MCF 10A (cell line): ENCODE measurements at regions not wholly inside any gene's neighbourhood (a gene's known extent, or its start where the extent isn't known, plus 50 kb on each side); places are given as distances from the start of the nearest gene placed in this dataset.

ENCODE experiments used
- BruUV-seq: library from RNA; stranded (reverse); fragments of 400-500 nt; replicated peaks from 2 replicates; lab custom pipeline; 2021; lab: Mats Ljungman, UMichigan
- CTCF ChIA-PET: fragments of 300-600 bp; sonication (Branson Sonifier 250); formaldehyde crosslinking; extraction: SDS; loops from one replicate; lab custom pipeline; 2021; ENCODE audit warnings: antibody characterized with exemption, inconsistent platforms; lab: Yijun Ruan, JAX
- POLR2A ChIA-PET: fragments of 300-600, 350-650 bp; sonication (Branson Sonifier 250); formaldehyde crosslinking; extraction: SDS; loops from one replicate; lab custom pipeline; 2020; ENCODE audit warnings: antibody characterized with exemption, inconsistent platforms; lab: Yijun Ruan, JAX
- DNase-seq: peaks from one replicate; pipeline ENCODE4 v3.0.0-alpha.2; 2018; ENCODE audit not compliant: unreplicated experiment
- H3K27ac Mint-ChIP-seq: one replicate; pipeline ENCODE4 v1.8.0; 2022; ENCODE audit warnings: mild to moderate bottlenecking, low read depth, mixed read lengths; ENCODE audit not compliant: unreplicated experiment
- H3K27me3 Mint-ChIP-seq: one replicate; pipeline ENCODE4 v1.8.0; 2022; ENCODE audit warnings: mixed read lengths; ENCODE audit not compliant: insufficient read depth, unreplicated experiment
- H3K36me3 Mint-ChIP-seq: one replicate; pipeline ENCODE4 v1.8.0; 2022; ENCODE audit warnings: mild to moderate bottlenecking, moderate library complexity, mixed read lengths; ENCODE audit not compliant: insufficient read depth, unreplicated experiment
- H3K4me1 Mint-ChIP-seq: one replicate; pipeline ENCODE4 v1.8.0; 2022; ENCODE audit warnings: mixed read lengths; ENCODE audit not compliant: insufficient read depth, unreplicated experiment
- H3K4me3 Mint-ChIP-seq: one replicate; pipeline ENCODE4 v1.8.0; 2022; ENCODE audit warnings: mild to moderate bottlenecking, moderate library complexity, mixed read lengths; ENCODE audit not compliant: unreplicated experiment
- H3K9me3 Mint-ChIP-seq: one replicate; pipeline ENCODE4 v1.8.0; 2022; ENCODE audit warnings: mixed read lengths; ENCODE audit not compliant: unreplicated experiment
- intact Hi-C: fragments of 100-400 bp; cut with micrococcal nuclease; formaldehyde crosslinking; loops from 2 replicates; pipeline ENCODE4 v1.14.1; 2022
- TF ChIP-seq, protein P1 (sequence below): fragments of 200-600 bp; IDR thresholded peaks from one replicate; pipeline ENCODE4 v1.8.0; 2022; ENCODE audit warnings: antibody characterized with exemption, mild to moderate bottlenecking; ENCODE audit not compliant: unreplicated experiment

DNA sequence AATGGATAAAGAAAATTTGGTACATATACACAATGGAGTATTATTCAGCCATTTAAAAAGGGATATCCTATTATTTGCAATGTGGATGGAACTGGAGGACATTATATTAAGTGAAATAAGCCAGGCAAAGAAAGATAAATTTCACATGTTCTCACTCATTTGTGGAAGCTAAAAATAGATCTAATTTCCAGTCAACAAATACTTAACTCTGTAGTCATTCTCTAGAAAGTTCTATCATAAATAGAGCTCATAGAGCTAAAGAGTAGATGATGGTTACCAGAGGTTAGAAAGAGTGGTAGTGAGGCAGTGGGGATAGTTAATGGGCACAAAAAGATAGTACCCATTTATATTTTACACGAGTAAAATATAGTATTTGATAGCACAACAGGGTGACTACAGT is 104.2 kb upstream of the SLC13A1 start:
- no peak overlapping the region for H3K4me3 Mint-ChIP-seq
- no peaks in the 10 kb centered on the region for H3K4me1 Mint-ChIP-seq
- intact Hi-C loops, result no loop called here
- no peaks in the 10 kb centered on the region for H3K36me3 Mint-ChIP-seq
- no peak overlapping the region for H3K27ac Mint-ChIP-seq
- POLR2A ChIA-PET, result no interaction called here
- TF ChIP-seq, protein P1, sequence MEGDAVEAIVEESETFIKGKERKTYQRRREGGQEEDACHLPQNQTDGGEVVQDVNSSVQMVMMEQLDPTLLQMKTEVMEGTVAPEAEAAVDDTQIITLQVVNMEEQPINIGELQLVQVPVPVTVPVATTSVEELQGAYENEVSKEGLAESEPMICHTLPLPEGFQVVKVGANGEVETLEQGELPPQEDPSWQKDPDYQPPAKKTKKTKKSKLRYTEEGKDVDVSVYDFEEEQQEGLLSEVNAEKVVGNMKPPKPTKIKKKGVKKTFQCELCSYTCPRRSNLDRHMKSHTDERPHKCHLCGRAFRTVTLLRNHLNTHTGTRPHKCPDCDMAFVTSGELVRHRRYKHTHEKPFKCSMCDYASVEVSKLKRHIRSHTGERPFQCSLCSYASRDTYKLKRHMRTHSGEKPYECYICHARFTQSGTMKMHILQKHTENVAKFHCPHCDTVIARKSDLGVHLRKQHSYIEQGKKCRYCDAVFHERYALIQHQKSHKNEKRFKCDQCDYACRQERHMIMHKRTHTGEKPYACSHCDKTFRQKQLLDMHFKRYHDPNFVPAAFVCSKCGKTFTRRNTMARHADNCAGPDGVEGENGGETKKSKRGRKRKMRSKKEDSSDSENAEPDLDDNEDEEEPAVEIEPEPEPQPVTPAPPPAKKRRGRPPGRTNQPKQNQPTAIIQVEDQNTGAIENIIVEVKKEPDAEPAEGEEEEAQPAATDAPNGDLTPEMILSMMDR, result no peak
- CTCF ChIA-PET, result interaction anchor here (1.1 kb wide), 1 partner anchor 94 kb away, joined by 3 read pairs; no protein-coding TSS in a partner anchor
- H3K9me3 Mint-ChIP-seq, result peaks cover 8% of the 10 kb centered on the region
- no TSS peak for BruUV-seq
- no peak for DNase-seq
- peaks cover 11% of the 10 kb centered on the region for H3K27me3 Mint-ChIP-seq

DNA sequence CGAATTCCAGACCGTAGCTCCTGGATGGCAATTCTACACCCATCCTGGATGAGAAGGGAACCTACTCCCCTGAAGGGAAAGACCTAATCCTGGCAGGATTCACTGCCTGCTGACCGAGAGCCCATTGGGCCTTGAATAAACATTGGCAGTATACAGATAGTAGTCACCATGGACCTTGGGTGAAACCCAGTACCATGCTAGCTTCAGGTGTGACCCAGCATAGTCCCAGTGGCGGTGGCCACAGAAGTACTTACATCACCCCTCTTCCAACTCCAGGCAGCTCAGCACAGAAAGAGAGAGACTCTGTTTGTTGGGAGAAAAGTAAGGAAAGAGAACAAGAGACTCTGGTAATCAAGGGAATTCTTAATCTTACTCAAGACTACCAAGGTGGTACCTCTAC is 97.2 kb upstream of the SLC13A1 start:
- intact Hi-C loops, result no loop called here
- Mint-ChIP-seq H3K27me3 (no peaks in the 10 kb centered on the region), H3K4me1 (no peaks in the 10 kb centered on the region), H3K36me3 (no peaks in the 10 kb centered on the region), H3K27ac (no peak overlapping the region), H3K9me3 (peaks cover 8% of the 10 kb centered on the region), H3K4me3 (no peak overlapping the region)
- TF ChIP-seq, protein P1, result no peak
- BruUV-seq, result no TSS peak
- POLR2A ChIA-PET, result no interaction called here
- CTCF ChIA-PET, result interaction anchor here (0.5 to 0.6 kb wide), 2 partner anchors 358 to 524 kb away, joined by 3 to 5 read pairs; no protein-coding TSS in a partner anchor
- no peak for DNase-seq

DNA sequence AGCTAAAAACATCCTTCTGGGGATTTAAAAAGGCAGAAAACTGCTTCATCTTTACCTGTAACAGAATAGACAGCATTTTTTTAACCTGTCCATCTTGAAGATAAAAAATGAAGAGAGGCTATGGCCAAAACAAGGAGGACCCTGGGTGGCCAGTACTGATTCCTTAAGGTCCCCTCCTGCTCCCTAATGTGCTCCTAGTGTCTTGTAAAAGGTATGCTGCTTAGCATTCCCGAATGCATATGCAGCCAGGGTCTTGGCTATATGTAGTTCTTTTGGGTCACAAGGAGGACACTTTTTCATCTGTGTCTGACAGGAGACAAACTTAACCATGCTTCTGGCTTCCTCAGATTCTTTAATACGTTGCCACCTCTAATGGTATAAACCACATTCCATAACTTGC is 93.9 kb upstream of the SLC13A1 start:
- Mint-ChIP-seq H3K9me3 (no peaks in the 10 kb centered on the region), H3K4me3 (no peak overlapping the region), H3K36me3 (no peaks in the 10 kb centered on the region), H3K27me3 (no peaks in the 10 kb centered on the region), H3K27ac (no peak overlapping the region), H3K4me1 (no peaks in the 10 kb centered on the region)
- no peak for DNase-seq
- TF ChIP-seq, protein P1, result no peak
- ChIA-PET CTCF (no interaction called here), POLR2A (interaction anchor here (1.2 kb wide), 1 partner anchor 8 kb away, joined by 3 read pairs; no protein-coding TSS in a partner anchor)
- BruUV-seq, result no TSS peak
- intact Hi-C loops, result no loop called here

DNA sequence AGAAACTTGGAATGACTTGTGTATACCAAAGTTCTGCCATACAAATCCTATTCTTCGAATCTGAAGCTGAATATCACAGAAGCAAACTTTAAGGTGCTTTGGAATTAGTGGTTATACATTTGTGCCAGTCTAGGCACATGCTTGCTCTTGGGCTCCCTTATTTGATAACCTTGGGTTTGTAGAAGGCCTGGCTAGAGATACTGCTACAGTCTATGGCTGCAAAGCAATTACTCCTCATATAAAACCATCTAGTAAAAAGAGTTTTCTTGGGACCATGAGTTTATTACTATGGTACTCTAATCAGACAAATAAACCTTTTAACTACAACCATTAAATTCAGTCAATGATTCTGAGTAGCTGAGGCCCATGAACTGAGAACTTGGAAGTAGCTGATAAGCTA is 92.5 kb upstream of the SLC13A1 start:
- no TSS peak for BruUV-seq
- H3K36me3 Mint-ChIP-seq, result no peaks in the 10 kb centered on the region
- intact Hi-C loops, result no loop called here
- ChIA-PET POLR2A (no interaction called here), CTCF (interaction anchor here (0.5 to 0.7 kb wide), 2 partner anchors 16 to 196 kb away, joined by 3 read pairs; no protein-coding TSS in a partner anchor)
- H3K27me3 Mint-ChIP-seq, result no peaks in the 10 kb centered on the region
- H3K9me3 Mint-ChIP-seq, result no peaks in the 10 kb centered on the region
- no peak overlapping the region for H3K27ac Mint-ChIP-seq
- TF ChIP-seq, protein P1, result no peak
- H3K4me3 Mint-ChIP-seq, result no peak overlapping the region
- H3K4me1 Mint-ChIP-seq, result no peaks in the 10 kb centered on the region
- DNase-seq, result no peak
